T-cell (primary cell): ENCODE measurements at regions not wholly inside any gene's neighbourhood (a gene's known extent, or its start where the extent isn't known, plus 50 kb on each side); places are given as distances from the start of the nearest gene placed in this dataset.

Experiments used
- ATAC-seq, 4 experiments: fragments of 200-7000 bp in 3 of 4; fragments of 150-1000 bp in 1 of 4; cut with Tn5 transposase; replicated peaks in 1 of 4; 1 replicate in 3 of 4; 2 replicates in 1 of 4; pipeline ENCODE4 v1.10.0; 2021; ENCODE audit warnings: moderate library complexity in 3 of 4, mild to moderate bottlenecking in 2 of 4, moderate number of reproducible peaks in 1 of 4
- CTCF ChIA-PET, 2 donors: fragments of 300-600 bp; sonication (Branson Sonifier 250); formaldehyde crosslinking; loops; one replicate each; lab custom pipeline; 2022; ENCODE audit warnings: antibody characterized with exemption in 2 of 2; lab: Charles Lee
- POLR2A ChIA-PET, 2 donors: fragments of 300-600 bp; sonication (Branson Sonifier 250); formaldehyde crosslinking; loops; one replicate each; lab custom pipeline; 2022; ENCODE audit warnings: antibody characterized with exemption in 2 of 2; lab: Charles Lee
- DNase-seq, 35 experiments: peaks; one replicate each; pipeline versions ENCODE4 v3.0.0 to v3.0.0-alpha.2; 2013 to 2023
- H3K27ac ChIP-seq: one replicate; pipeline ENCODE4 v1.5.1; 2013; ENCODE audit warnings: low read length
- H3K27me3 ChIP-seq, 2 experiments: replicated peaks in 1 of 2; 1 replicate in 1 of 2; 2 replicates in 1 of 2; pipeline versions ENCODE4 v1.6.1 to v1.7.0; 2013; ENCODE audit warnings: low read length in 1 of 2, mixed read lengths in 1 of 2; ENCODE audit not compliant: control insufficient read depth in 2 of 2, insufficient read depth in 2 of 2; ENCODE audit errors: extremely low read depth in 1 of 2
- H3K36me3 ChIP-seq, 2 donors: 1 replicate in 1 of 2; 2 replicates in 1 of 2; pipeline versions ENCODE4 v1.6.1 to v1.7.0; 2013; ENCODE audit warnings: low read length in 1 of 2; ENCODE audit not compliant: control insufficient read depth in 2 of 2, insufficient read depth in 1 of 2; ENCODE audit errors: extremely low read depth in 1 of 2
- H3K4me1 ChIP-seq, 2 experiments: 1 replicate in 1 of 2; 2 replicates in 1 of 2; pipeline versions ENCODE4 v1.6.1 to v1.7.0; 2013; ENCODE audit warnings: low read length in 2 of 2, mixed read lengths in 1 of 2; ENCODE audit not compliant: insufficient read depth in 2 of 2, control insufficient read depth in 1 of 2; ENCODE audit errors: extremely low read depth in 1 of 2
- H3K4me3 ChIP-seq, 2 donors: 1 replicate in 1 of 2; 2 replicates in 1 of 2; pipeline versions ENCODE4 v1.5.1 to v1.7.0; 2013; ENCODE audit warnings: mild to moderate bottlenecking in 2 of 2, low read length in 1 of 2, moderate library complexity in 1 of 2; ENCODE audit not compliant: control insufficient read depth in 1 of 2; ENCODE audit errors: extremely low read depth in 1 of 2
- H3K9me3 ChIP-seq: 2 replicates; pipeline ENCODE4 v1.7.0; 2013
- H3K27ac Mint-ChIP-seq, 2 donors: one replicate each; pipeline ENCODE4 v1.8.0; 2020 to 2021; ENCODE audit warnings: mild to moderate bottlenecking in 2 of 2, mixed read lengths in 2 of 2
- H3K27me3 Mint-ChIP-seq, 2 donors: one replicate each; pipeline ENCODE4 v1.8.0; 2021 to 2022; ENCODE audit warnings: mixed read lengths in 2 of 2
- H3K36me3 Mint-ChIP-seq: one replicate; pipeline ENCODE4 v1.8.0; 2021; ENCODE audit warnings: mixed read lengths
- H3K4me1 Mint-ChIP-seq, 3 donors: one replicate each; pipeline ENCODE4 v1.8.0; 2020 to 2022; ENCODE audit warnings: mixed read lengths in 3 of 3, mild to moderate bottlenecking in 1 of 3
- H3K4me3 Mint-ChIP-seq, 3 donors: one replicate each; pipeline ENCODE4 v1.8.0; 2020 to 2022; ENCODE audit warnings: mild to moderate bottlenecking in 3 of 3, mixed read lengths in 3 of 3, moderate library complexity in 3 of 3
- H3K9me3 Mint-ChIP-seq, 3 donors: one replicate each; pipeline ENCODE4 v1.8.0; 2020 to 2022; ENCODE audit warnings: mixed read lengths in 3 of 3
- WGBS: methylation state at CpG from one replicate; pipeline ENCODE4 v1.1.5; 2013; ENCODE audit warnings: missing lambda C conversion rate; ENCODE audit not compliant: insufficient coverage; 5-methylcytosine and 5-hydroxymethylcytosine counted together

- Mint-ChIP-seq H3K4me1 (no peaks in the 10 kb centered on the region), H3K27ac (no peak overlapping the region), H3K36me3 (no peaks in the 10 kb centered on the region), H3K4me3 (no peak overlapping the region), H3K9me3 (no peaks in the 10 kb centered on the region), H3K27me3 (peaks cover 0 to 7% of the 10 kb centered on the region in 2 donors)
- H3K27me3 ChIP-seq: peaks cover 0 to 6% of the 10 kb centered on the region in 2 experiments
- ChIA-PET CTCF (no interaction called here), POLR2A (no interaction called here)
- H3K36me3 ChIP-seq: no peaks in the 10 kb centered on the region
- H3K4me3 ChIP-seq: no peak overlapping the region
- H3K4me1 ChIP-seq: no peaks in the 10 kb centered on the region
- no peak overlapping the region for H3K27ac ChIP-seq
- no peaks in the 10 kb centered on the region for H3K9me3 ChIP-seq
- WGBS: 98% methylated on average over 23 of the region's 33 CpGs
- ATAC-seq (no peak), DNase-seq (no peak)
These were observed 101.9 kb downstream of the PTPRS start for GRCh38 chr19:5238700-5239099.

GRCh38 chr19:5237939-5238480, 102.6 kb downstream of the PTPRS start:
- H3K27me3 Mint-ChIP-seq: peaks cover 0 to 7% of the 10 kb centered on the region in 2 donors
- ChIA-PET CTCF (no interaction called here), POLR2A (no interaction called here)
- H3K4me3 ChIP-seq: no peak overlapping the region
- H3K4me1 Mint-ChIP-seq: no peaks in the 10 kb centered on the region
- H3K36me3 Mint-ChIP-seq: no peaks in the 10 kb centered on the region
- H3K9me3 ChIP-seq: no peaks in the 10 kb centered on the region
- WGBS: 93% methylated on average over 20 of the region's 26 CpGs
- H3K27ac Mint-ChIP-seq: no peak overlapping the region
- DNase-seq (no peak), ATAC-seq (no peak)
- H3K4me1 ChIP-seq: no peaks in the 10 kb centered on the region
- H3K27ac ChIP-seq: no peak overlapping the region
- peaks cover 0 to 6% of the 10 kb centered on the region in 2 experiments for H3K27me3 ChIP-seq
- no peak overlapping the region for H3K4me3 Mint-ChIP-seq
- H3K9me3 Mint-ChIP-seq: no peaks in the 10 kb centered on the region
- H3K36me3 ChIP-seq: no peaks in the 10 kb centered on the region

GRCh38 chr19:5237190-5237780, 103.3 kb downstream of the PTPRS start:
- H3K27ac ChIP-seq: no peak overlapping the region
- ChIA-PET POLR2A (no interaction called here), CTCF (no interaction called here)
- no peak overlapping the region for H3K4me3 Mint-ChIP-seq
- WGBS: 94% methylated on average over 28 of the region's 35 CpGs
- no peaks in the 10 kb centered on the region for H3K36me3 Mint-ChIP-seq
- no peaks in the 10 kb centered on the region for H3K4me1 ChIP-seq
- DNase-seq (no peak), ATAC-seq (no peak)
- H3K9me3 ChIP-seq: no peaks in the 10 kb centered on the region
- H3K36me3 ChIP-seq: no peaks in the 10 kb centered on the region
- H3K4me1 Mint-ChIP-seq: no peaks in the 10 kb centered on the region
- H3K27me3 Mint-ChIP-seq: peaks cover 0 to 7% of the 10 kb centered on the region in 2 donors
- H3K4me3 ChIP-seq: no peak overlapping the region
- H3K9me3 Mint-ChIP-seq: no peaks in the 10 kb centered on the region
- peaks cover 0 to 10% of the 10 kb centered on the region in 2 experiments for H3K27me3 ChIP-seq
- H3K27ac Mint-ChIP-seq: no peak overlapping the region

GRCh38 chr19:5235458-5236219, 105.0 kb downstream of the PTPRS start:
- Mint-ChIP-seq H3K36me3 (no peaks in the 10 kb centered on the region), H3K4me3 (no peak overlapping the region), H3K27ac (no peak overlapping the region), H3K9me3 (no peaks in the 10 kb centered on the region), H3K27me3 (peaks cover 0 to 7% of the 10 kb centered on the region in 2 donors), H3K4me1 (no peaks in the 10 kb centered on the region)
- H3K4me3 ChIP-seq: no peak overlapping the region
- CTCF ChIA-PET: no interaction called here
- POLR2A ChIA-PET: no interaction called here
- no peaks in the 10 kb centered on the region for H3K36me3 ChIP-seq
- H3K27ac ChIP-seq: no peak overlapping the region
- DNase-seq: no peak
- peaks cover 0 to 10% of the 10 kb centered on the region in 2 experiments for H3K27me3 ChIP-seq
- no peaks in the 10 kb centered on the region for H3K4me1 ChIP-seq
- WGBS: 90% methylated on average over 7 of the region's 12 CpGs
- no peaks in the 10 kb centered on the region for H3K9me3 ChIP-seq
- ATAC-seq: no peak

- Mint-ChIP-seq H3K27me3 (peaks cover 0 to 8% of the 10 kb centered on the region in 2 donors), H3K4me1 (peaks cover 0 to 4% (median 0%) of the 10 kb centered on the region in 3 donors), H3K4me3 (no peak overlapping the region), H3K36me3 (no peaks in the 10 kb centered on the region), H3K27ac (no peak overlapping the region), H3K9me3 (no peaks in the 10 kb centered on the region)
- Histone ChIP-seq H3K27me3 (peaks cover 0 to 10% of the 10 kb centered on the region in 2 experiments), H3K4me1 (no peaks in the 10 kb centered on the region), H3K9me3 (no peaks in the 10 kb centered on the region), H3K4me3 (no peak overlapping the region), H3K27ac (no peak overlapping the region), H3K36me3 (no peaks in the 10 kb centered on the region)
- WGBS: 100% methylated on average over 2 of the region's 3 CpGs
- DNase-seq (no peak), ATAC-seq (no peak)
- CTCF ChIA-PET: interaction anchor here in 1 of 2 donors (0.6 kb wide), 1 partner anchor 283 kb away, joined by 4 read pairs; no protein-coding TSS in a partner anchor
- POLR2A ChIA-PET: no interaction called here
These were observed 106.2 kb downstream of the PTPRS start for GRCh38 chr19:5234412-5234811.

- WGBS: 98% methylated on average over 7 of the region's 12 CpGs
- no peak for ATAC-seq
- H3K4me3 ChIP-seq: no peak overlapping the region
- H3K4me1 Mint-ChIP-seq: peaks cover 3 to 12% (median 6%) of the 10 kb centered on the region in 3 donors
- peaks cover 8 to 17% of the 10 kb centered on the region in 2 donors for H3K27me3 Mint-ChIP-seq
- no peak overlapping the region for H3K27ac ChIP-seq
- H3K9me3 Mint-ChIP-seq: no peaks in the 10 kb centered on the region
- no peaks in the 10 kb centered on the region for H3K4me1 ChIP-seq
- no peak overlapping the region for H3K27ac Mint-ChIP-seq
- peaks cover 0 to 13% of the 10 kb centered on the region in 2 experiments for H3K27me3 ChIP-seq
- no peaks in the 10 kb centered on the region for H3K36me3 Mint-ChIP-seq
- no peak overlapping the region for H3K4me3 Mint-ChIP-seq
- H3K36me3 ChIP-seq: no peaks in the 10 kb centered on the region
- no peaks in the 10 kb centered on the region for H3K9me3 ChIP-seq
- ChIA-PET CTCF (no interaction called here), POLR2A (no interaction called here)
- DNase-seq: no peak
These were observed 107.7 kb downstream of the PTPRS start for GRCh38 chr19:5232798-5233505.
